NT2/D1 (cell line): ENCODE measurements at regions not wholly inside any gene's neighbourhood (a gene's known extent, or its start where the extent isn't known, plus 50 kb on each side); places are given as distances from the start of the nearest gene placed in this dataset.
A peak's percentile ranks its signal among the peaks of the same experiment; 100 is the strongest.

Experiments
- DNase-seq: peaks from one replicate; pipeline ENCODE4 v3.0.0-alpha.2; 2011; ENCODE audit warnings: low read depth, low spot score
- H3K27me3 ChIP-seq: 2 replicates; pipeline ENCODE4 v1.6.0; 2011; ENCODE audit warnings: mild to moderate bottlenecking; ENCODE audit not compliant: insufficient read length, insufficient read depth
- H3K36me3 ChIP-seq: 2 replicates; pipeline ENCODE4 v1.6.1; 2011; ENCODE audit warnings: mild to moderate bottlenecking, low read length, mixed read lengths; ENCODE audit not compliant: insufficient read depth, insufficient read length
- H3K4me1 ChIP-seq: 2 replicates; pipeline ENCODE4 v1.5.1; 2011; ENCODE audit not compliant: insufficient read depth, insufficient read length
- H3K4me3 ChIP-seq: 2 replicates; pipeline ENCODE4 v1.5.1; 2011; ENCODE audit warnings: low read depth; ENCODE audit not compliant: insufficient read length
- H3K9ac ChIP-seq: 2 replicates; pipeline ENCODE4 v1.6.0; 2011; ENCODE audit warnings: low read depth; ENCODE audit not compliant: insufficient read length
- H3K9me3 ChIP-seq: 2 replicates; pipeline ENCODE4 v1.5.1; 2011; ENCODE audit warnings: mild to moderate bottlenecking, low read length; ENCODE audit not compliant: insufficient read depth
- SUZ12 ChIP-seq: IDR thresholded peaks from 2 replicates; pipeline ENCODE4 v1.6.1; 2011; ENCODE audit not compliant: insufficient read length, insufficient read depth; ENCODE audit errors: extremely low read depth
- YY1 ChIP-seq: IDR thresholded peaks from 2 replicates; pipeline ENCODE4 v1.6.1; 2011; ENCODE audit not compliant: insufficient read length, insufficient read depth
- ZNF274 ChIP-seq: IDR thresholded peaks from 2 replicates; pipeline ENCODE4 v1.6.1; 2011; ENCODE audit warnings: mild to moderate bottlenecking, low read depth, low read length

DNA sequence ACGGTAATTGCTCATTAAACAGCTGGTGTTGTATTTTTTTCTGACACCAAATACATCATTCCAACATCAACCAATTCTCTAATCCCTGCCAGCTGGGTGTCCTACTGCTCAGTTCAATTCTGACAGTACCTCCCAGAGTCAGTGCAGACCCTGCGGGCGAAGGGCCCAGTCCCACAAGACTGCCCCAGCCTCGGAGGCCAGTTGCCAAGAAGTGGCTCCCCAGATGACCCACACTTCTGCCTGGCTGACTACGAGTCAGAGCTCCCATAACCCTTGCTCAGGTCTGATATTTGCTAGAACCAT is 147.2 kb downstream of the CTTN start:
- Histone ChIP-seq H3K9ac (peak overlapping the region; percentile 46), H3K36me3 (no peaks in the 10 kb centered on the region), H3K4me1 (peaks cover 25% of the 10 kb centered on the region), H3K27me3 (no peaks in the 10 kb centered on the region), H3K4me3 (no peak overlapping the region), H3K9me3 (no peaks in the 10 kb centered on the region)
- TF ChIP-seq ZNF274 (no peak), SUZ12 (no peak), YY1 (no peak)
- no peak for DNase-seq

GRCh38 chr11:70546191-70546940 is 148.0 kb downstream of the CTTN start:
- Histone ChIP-seq H3K4me3 (no peak overlapping the region), H3K4me1 (peaks cover 25% of the 10 kb centered on the region), H3K9me3 (no peaks in the 10 kb centered on the region), H3K36me3 (no peaks in the 10 kb centered on the region), H3K27me3 (no peaks in the 10 kb centered on the region), H3K9ac (peak overlapping the region; percentile 25)
- no peak for TF ChIP-seq ZNF274
- TF ChIP-seq YY1 = no peak
- TF ChIP-seq SUZ12 = no peak
- DNase-seq = no peak

- H3K27me3 ChIP-seq = no peaks in the 10 kb centered on the region
Measured at GRCh38 chr11:70547386-70547785, 149.1 kb downstream of the CTTN start.

GRCh38 chr11:70547821-70548670 is 149.7 kb downstream of the CTTN start:
- Histone ChIP-seq H3K4me1 (peaks cover 29% of the 10 kb centered on the region), H3K9ac (no peak overlapping the region), H3K36me3 (no peaks in the 10 kb centered on the region), H3K9me3 (no peaks in the 10 kb centered on the region), H3K4me3 (no peak overlapping the region), H3K27me3 (no peaks in the 10 kb centered on the region)
- DNase-seq = no peak
- TF ChIP-seq SUZ12 = no peak
- no peak for TF ChIP-seq ZNF274
- TF ChIP-seq YY1 = no peak

More at GRCh38 chr11:70547386-70547785, 149.1 kb downstream of the CTTN start:
- Histone ChIP-seq H3K36me3 (no peaks in the 10 kb centered on the region), H3K9ac (no peak overlapping the region), H3K9me3 (no peaks in the 10 kb centered on the region), H3K4me3 (no peak overlapping the region), H3K4me1 (peaks cover 29% of the 10 kb centered on the region)
- TF ChIP-seq ZNF274 (no peak), YY1 (no peak), SUZ12 (no peak)
- no peak for DNase-seq

DNA sequence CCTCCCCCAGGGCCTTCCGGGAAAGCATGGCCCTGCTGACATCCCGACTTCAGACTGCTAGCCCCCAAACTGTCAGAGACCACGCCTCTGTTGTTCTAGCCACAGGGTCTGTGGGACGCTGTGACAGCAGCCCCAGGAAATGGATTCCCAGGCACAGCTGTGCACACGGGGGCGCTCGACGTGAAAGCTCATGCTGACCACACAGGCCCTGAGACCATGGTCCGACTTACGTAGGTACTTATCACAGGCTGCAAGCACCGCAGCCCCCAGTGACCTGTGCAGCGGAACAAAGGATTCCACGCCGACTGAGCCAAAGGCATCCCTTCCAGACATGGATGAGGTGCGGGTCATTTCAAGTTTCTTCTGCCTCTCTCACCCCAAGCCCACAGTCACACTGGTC is 150.6 kb downstream of the CTTN start:
- TF ChIP-seq YY1 (no peak), ZNF274 (no peak), SUZ12 (no peak)
- Histone ChIP-seq H3K4me3 (no peak overlapping the region), H3K9ac (no peak overlapping the region), H3K4me1 (peaks cover 28% of the 10 kb centered on the region), H3K9me3 (no peaks in the 10 kb centered on the region), H3K27me3 (no peaks in the 10 kb centered on the region), H3K36me3 (no peaks in the 10 kb centered on the region)
- no peak for DNase-seq

DNA sequence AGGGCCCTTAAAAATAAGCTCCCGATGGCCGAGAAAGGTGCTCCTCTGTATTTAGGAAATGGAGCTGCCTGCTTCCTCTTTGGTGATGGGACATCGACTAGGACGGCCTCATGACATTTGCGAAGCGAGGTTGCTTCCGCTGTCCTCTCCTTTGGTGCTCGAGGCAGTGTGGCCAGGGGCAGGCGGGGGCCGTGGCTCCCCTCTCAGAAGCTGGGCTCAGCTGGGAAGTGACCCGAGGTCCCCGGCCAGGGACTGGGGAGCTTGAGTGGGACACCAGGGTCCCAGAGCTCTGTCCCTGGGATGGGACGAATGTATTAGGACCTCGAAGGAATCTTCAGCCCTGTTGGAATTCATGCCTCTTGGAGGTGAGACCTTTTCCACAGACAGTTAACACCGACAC is 151.1 kb downstream of the CTTN start:
- no peak for TF ChIP-seq SUZ12
- no peak for TF ChIP-seq ZNF274
- no peak for TF ChIP-seq YY1
- Histone ChIP-seq H3K4me3 (no peak overlapping the region), H3K36me3 (no peaks in the 10 kb centered on the region), H3K9ac (no peak overlapping the region), H3K4me1 (peaks cover 24% of the 10 kb centered on the region), H3K27me3 (no peaks in the 10 kb centered on the region), H3K9me3 (no peaks in the 10 kb centered on the region)
- no peak for DNase-seq

- Histone ChIP-seq H3K9ac (no peak overlapping the region), H3K27me3 (no peaks in the 10 kb centered on the region), H3K4me3 (no peak overlapping the region), H3K9me3 (no peaks in the 10 kb centered on the region), H3K4me1 (peaks cover 20% of the 10 kb centered on the region), H3K36me3 (no peaks in the 10 kb centered on the region)
- DNase-seq = no peak
- TF ChIP-seq ZNF274 (no peak), YY1 (no peak), SUZ12 (no peak)
Measured at GRCh38 chr11:70549796-70550195, 151.5 kb downstream of the CTTN start.
